Left forelimb (tissue), 1 donor: ENCODE measurements at regions not wholly inside any gene's neighbourhood (a gene's known extent, or its start where the extent isn't known, plus 50 kb on each side); places are given as distances from the start of the nearest gene placed in this dataset.

Source experiments
- DNase-seq: peaks from one replicate; pipeline ENCODE4 v3.0.0-alpha.2; 2018; ENCODE audit warnings: low spot score

GRCh38 chr16:18055411-18055916, 281.1 kb downstream of the NPIPA8 start:
- no peak for DNase-seq

- no peak for DNase-seq
These were observed 285.8 kb downstream of the NPIPA8 start for GRCh38 chr16:18050777-18051176.

GRCh38 chr16:18050234-18050633, 286.3 kb downstream of the NPIPA8 start:
- DNase-seq = no peak

GRCh38 chr16:18049547-18050133, 286.9 kb downstream of the NPIPA8 start:
- no peak for DNase-seq

GRCh38 chr16:18048853-18049546, 287.5 kb downstream of the NPIPA8 start:
- DNase-seq = no peak

GRCh38 chr16:18047761-18048160, 288.8 kb downstream of the NPIPA8 start:
- DNase-seq = no peak

GRCh38 chr16:18045356-18045755, 291.2 kb downstream of the NPIPA8 start:
- DNase-seq = no peak

GRCh38 chr16:18041864-18042834, 294.4 kb downstream of the NPIPA8 start:
- no peak for DNase-seq

GRCh38 chr16:18039931-18040330, 296.6 kb downstream of the NPIPA8 start:
- DNase-seq = no peak

GRCh38 chr16:18037051-18037450, 299.5 kb downstream of the NPIPA8 start:
- DNase-seq = no peak

- no peak for DNase-seq
These were observed 311.9 kb downstream of the NPIPA8 start for GRCh38 chr16:18024611-18025010.

- DNase-seq = no peak
These were observed 318.2 kb downstream of the NPIPA8 start for GRCh38 chr16:18018376-18018775.

GRCh38 chr16:18013863-18014262, 322.7 kb downstream of the NPIPA8 start:
- DNase-seq = no peak

- no peak for DNase-seq
These were observed 328.2 kb downstream of the NPIPA8 start for GRCh38 chr16:18008356-18008755.

- no peak for DNase-seq
These were observed 333.5 kb downstream of the NPIPA8 start for GRCh38 chr16:18003033-18003432.

GRCh38 chr16:17998996-17999395, 337.5 kb downstream of the NPIPA8 start:
- DNase-seq = no peak

GRCh38 chr16:17998550-17998949, 338.0 kb downstream of the NPIPA8 start:
- DNase-seq = no peak

- no peak for DNase-seq
These were observed 342.5 kb downstream of the NPIPA8 start for GRCh38 chr16:17994027-17994426.

GRCh38 chr16:17992416-17992815, 344.1 kb downstream of the NPIPA8 start:
- DNase-seq = no peak

GRCh38 chr16:17989255-17989654, 347.3 kb downstream of the NPIPA8 start:
- no peak for DNase-seq

- no peak for DNase-seq
These were observed 347.7 kb downstream of the NPIPA8 start for GRCh38 chr16:17988839-17989238.

- no peak for DNase-seq
These were observed 349.5 kb downstream of the NPIPA8 start for GRCh38 chr16:17986991-17987390.

GRCh38 chr16:17984810-17985209, 351.7 kb downstream of the NPIPA8 start:
- DNase-seq = no peak
